Kidney capillary endothelial cell (primary cell): ENCODE measurements at regions not wholly inside any gene's neighbourhood (a gene's known extent, or its start where the extent isn't known, plus 50 kb on each side); places are given as distances from the start of the nearest gene placed in this dataset.
"Not testable (repeated sequence)": the region's sequence is repeated elsewhere in the genome, so short reads cannot be mapped to it uniquely, and the experiment has no call there.

Source experiments
- DNase-seq: peaks from one replicate; pipeline ENCODE4 v3.0.0-alpha.2; 2018; ENCODE audit warnings: low spot score

DNA sequence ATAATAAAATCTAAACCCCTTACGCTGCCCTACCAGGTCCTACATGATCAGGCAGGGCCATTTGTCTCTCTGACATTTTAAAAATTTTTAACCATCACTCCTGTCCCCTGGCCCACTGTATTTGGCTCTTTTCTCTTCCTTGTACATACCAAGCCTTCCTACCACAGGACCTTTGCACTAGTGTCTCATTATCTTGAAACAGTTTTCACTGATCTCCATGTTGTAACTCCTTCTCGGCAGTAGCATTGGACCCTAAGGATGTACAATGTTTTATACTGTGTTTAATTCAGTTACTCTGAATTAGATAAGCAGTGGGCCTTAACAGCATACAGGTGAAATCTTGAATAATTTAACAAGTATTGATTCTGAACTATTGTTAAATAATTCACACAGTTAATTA is 330.7 kb downstream of the UTRN start:
- DNase-seq: no peak

DNA sequence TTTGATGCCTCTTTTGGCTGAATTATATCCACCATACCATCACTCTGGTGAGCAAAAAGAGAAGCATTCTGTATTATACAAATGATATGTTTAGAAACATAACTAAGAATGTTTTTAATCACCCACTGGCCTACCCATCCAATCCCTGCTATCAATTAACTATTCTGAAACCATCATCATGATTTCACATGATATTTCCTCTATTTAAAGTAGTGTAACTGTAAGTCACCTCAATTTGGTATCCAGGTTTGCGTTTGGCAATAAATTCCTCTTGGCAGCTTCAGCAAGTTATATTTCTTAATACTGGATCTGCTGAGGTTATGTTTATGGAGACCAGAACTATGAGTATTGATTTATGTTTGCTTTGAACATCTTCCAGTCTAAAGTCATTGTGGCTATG is 332.1 kb downstream of the UTRN start:
- no peak for DNase-seq

GRCh38 chr6:144617708-144618107 is 332.6 kb downstream of the UTRN start:
- DNase-seq: no peak

DNA sequence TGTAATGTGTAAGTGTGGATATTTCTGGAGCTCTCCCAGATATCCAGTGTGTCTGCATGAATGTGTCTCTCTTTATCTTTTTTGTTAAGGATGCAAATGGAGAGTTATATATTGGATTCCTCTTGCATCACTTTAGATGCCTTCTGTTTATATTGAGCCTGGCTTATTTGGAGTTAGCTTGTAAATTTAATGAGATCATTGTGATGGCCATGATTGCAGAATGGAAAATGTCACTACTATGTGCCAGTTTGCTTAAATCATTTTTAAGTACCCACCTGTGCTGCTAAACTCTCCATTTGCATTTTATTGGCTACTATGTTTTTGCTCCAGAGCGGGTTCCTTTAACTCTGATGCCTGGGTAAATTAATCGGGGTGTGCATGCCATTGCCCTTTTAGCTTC is 334.8 kb downstream of the UTRN start:
- DNase-seq: no peak

DNA sequence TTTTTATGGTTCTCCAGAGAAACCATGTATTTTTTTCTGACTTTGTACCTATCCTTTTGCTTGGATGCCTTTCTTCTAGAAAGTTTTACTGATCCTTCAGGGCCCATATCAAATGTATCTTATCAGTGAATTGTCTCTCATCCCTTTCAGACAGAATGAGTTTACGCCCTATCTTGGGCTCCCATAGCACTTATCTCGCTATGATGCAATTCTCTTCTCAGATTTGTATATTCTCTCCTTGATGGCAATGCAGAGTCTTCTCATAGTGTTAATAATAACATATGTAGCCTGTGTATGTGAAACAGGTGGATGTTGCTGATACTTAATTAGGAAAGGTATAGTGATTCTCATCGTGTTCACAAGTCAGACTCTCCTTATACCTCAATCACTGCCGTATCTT is 336.2 kb downstream of the UTRN start:
- no peak for DNase-seq

GRCh38 chr6:144624246-144624645 is 339.1 kb downstream of the UTRN start:
- no peak for DNase-seq

GRCh38 chr6:144624716-144625115 is 339.6 kb downstream of the UTRN start:
- DNase-seq: no peak

GRCh38 chr6:144630857-144631256 is 345.7 kb downstream of the UTRN start:
- no peak for DNase-seq

DNA sequence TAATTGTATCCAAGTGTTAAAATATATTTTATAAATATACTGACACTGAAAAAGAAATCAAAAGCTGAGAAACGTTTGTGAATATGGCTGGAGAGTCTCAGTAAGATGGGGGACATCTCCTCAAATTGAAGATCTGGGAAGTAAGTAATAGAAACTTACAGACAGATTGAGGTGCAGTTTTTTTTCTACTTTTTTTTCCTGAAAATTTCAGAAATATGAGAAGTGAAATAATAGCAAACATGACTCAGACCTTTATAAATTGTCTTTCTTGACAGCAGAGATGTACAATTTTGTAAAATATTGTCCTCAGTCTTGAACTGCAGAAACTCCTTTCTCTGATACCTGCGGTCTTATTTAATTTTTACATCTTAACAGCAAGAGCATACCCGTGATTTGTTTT is 347.1 kb downstream of the UTRN start:
- DNase-seq: no peak

GRCh38 chr6:144633886-144634285 is 348.8 kb downstream of the UTRN start:
- no peak for DNase-seq

GRCh38 chr6:144634371-144634770 is 349.2 kb downstream of the UTRN start:
- no peak for DNase-seq

DNA sequence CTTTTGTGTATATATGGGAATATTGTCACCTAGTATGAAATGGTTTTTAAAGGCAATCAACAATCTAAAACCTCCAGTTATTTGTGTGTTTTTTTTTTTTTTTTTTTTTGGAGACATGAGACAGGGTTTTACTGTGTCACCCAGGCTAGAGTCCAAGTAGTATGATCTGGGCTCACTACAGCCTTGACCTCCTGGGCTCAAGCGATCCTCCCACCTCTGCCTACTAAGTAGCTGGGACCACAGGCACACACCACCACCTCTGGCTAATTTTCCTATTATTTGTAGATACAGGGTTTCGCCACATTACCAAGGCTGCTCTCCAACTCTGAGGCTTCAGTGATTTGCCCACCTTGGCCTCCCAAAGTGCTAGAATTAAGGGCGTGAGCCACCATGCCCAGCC is 349.9 kb downstream of the UTRN start:
- DNase-seq: no peak

- not testable (repeated sequence) for DNase-seq
Measured at GRCh38 chr6:144636025-144636424, 350.9 kb downstream of the UTRN start.

- no peak for DNase-seq
Measured at GRCh38 chr6:144637541-144637940, 352.4 kb downstream of the UTRN start.

- DNase-seq: no peak
Measured at GRCh38 chr6:144639654-144640053, 354.5 kb downstream of the UTRN start.

- no peak for DNase-seq
Measured at GRCh38 chr6:144641286-144641685, 356.2 kb downstream of the UTRN start.

- DNase-seq: no peak
Measured at GRCh38 chr6:144644776-144645175, 359.6 kb downstream of the UTRN start.

- DNase-seq: no peak
Measured at GRCh38 chr6:144646093-144647056, 361.2 kb downstream of the UTRN start.

DNA sequence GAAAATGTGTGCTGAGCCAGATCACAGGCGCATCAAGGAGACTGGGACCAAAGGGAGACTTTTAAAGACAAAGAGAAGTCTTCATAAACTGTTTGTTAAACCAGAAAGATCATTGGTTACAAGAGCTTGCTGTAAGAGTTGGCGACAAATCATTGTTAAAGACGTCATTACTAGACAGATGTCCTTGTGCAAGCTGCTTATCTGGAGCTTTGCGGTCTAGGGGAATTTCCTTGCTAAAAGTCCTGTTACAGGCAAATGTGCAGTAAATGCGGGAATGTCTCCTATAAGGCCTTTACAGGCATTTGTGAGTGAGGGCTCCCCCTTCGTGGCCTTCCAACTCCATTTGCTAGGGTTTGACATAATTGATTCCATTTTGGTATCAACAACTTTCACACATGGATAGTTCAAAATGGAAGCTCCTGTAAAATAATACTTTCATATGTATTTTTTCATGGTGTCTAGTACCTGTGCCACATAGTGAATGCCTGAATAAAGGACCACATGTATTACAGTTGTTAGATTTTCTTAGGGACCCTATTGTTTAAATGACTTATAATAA is 362.4 kb downstream of the UTRN start:
- DNase-seq: no peak

GRCh38 chr6:144647971-144648651 is 363.0 kb downstream of the UTRN start:
- no peak for DNase-seq

GRCh38 chr6:144649085-144649484 is 363.9 kb downstream of the UTRN start:
- no peak for DNase-seq

DNA sequence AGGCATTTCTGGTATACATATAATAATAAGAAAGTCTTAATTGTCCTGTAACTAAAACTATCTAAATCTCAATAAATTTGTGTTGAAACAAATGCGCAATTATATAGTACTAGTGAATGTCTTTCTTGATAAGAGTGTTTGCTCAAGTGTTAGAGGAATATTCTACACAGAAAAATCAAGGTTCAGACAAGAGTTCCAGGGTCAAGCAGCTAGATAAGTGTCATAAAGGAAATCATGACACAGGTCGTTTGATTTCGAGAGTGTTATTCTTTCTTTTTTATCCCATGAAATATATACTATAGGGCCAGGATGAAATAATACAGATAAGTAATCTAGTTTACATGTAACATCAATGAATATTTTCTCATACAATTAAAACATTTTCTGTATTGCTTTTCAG is 366.1 kb downstream of the UTRN start:
- DNase-seq: no peak

DNA sequence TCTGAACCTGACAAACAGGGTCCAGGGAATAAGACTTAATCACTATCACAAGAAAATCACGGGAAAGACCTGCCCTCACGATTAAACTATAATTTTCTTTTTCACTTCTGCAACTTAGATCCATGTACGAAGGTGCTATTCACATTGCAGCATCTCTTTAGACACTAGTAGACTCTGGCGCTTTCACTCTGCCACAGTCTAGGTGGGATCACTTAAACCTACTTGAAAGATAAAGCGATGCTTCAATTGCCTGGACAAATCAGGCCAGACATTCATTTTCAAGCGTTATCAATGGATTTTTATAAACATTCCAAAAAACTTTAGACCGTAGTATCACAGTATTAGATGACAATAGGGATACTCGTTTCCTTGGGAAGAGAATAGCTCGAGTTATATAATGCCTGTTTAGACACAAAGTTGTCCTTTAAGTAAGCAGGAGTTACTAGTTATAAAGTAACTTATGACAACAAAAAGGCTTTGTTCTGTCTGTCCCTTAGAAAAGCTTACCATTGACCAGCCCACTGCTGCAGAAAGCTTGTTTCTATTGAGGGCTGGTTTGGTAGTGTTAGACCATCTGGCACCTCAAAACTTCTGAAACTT is 367.3 kb downstream of the UTRN start:
- DNase-seq: no peak
